Caco-2 (cell line): ENCODE measurements at regions not wholly inside any gene's neighbourhood (a gene's known extent, or its start where the extent isn't known, plus 50 kb on each side); places are given as distances from the start of the nearest gene placed in this dataset.

ENCODE experiments used
- BruUV-seq: library from RNA; stranded (reverse); fragments of 400-500 nt; replicated peaks from 2 replicates; lab custom pipeline; 2021; lab: Mats Ljungman, UMichigan
- CTCF ChIA-PET: fragments of 300-600 bp; sonication (Branson Sonifier 250); formaldehyde crosslinking; loops from one replicate; lab custom pipeline; 2022; ENCODE audit warnings: antibody characterized with exemption; lab: Charles Lee
- POLR2A ChIA-PET: fragments of 300-600 bp; sonication (Branson Sonifier 250); formaldehyde crosslinking; loops from one replicate; lab custom pipeline; 2022; ENCODE audit warnings: antibody characterized with exemption; lab: Charles Lee
- DNase-seq, 2 experiments: peaks; one replicate each; pipeline versions ENCODE4 v3.0.0 to v3.0.0-alpha.2; 2020 to 2022
- H3K27me3 ChIP-seq: replicated peaks from 2 replicates; pipeline ENCODE4 v1.6.0; 2011; ENCODE audit warnings: low read length; ENCODE audit not compliant: control insufficient read depth, insufficient read depth
- H3K36me3 ChIP-seq: 2 replicates; pipeline ENCODE4 v1.5.1; 2011; ENCODE audit warnings: low read length; ENCODE audit not compliant: control insufficient read depth, insufficient read depth
- H3K4me1 ChIP-seq: fragments of 250-450 bp; sonication (Bioruptor Pico); 2 replicates; pipeline ENCODE4 v1.5.1; 2020; ENCODE audit warnings: mild to moderate bottlenecking
- H3K4me3 ChIP-seq: 2 replicates; pipeline ENCODE4 v1.5.1; 2011; ENCODE audit warnings: low read depth, mild to moderate bottlenecking, control low read depth, low read length
- H3K9me3 ChIP-seq: fragments of 250-450 bp; sonication (Bioruptor Pico); 2 replicates; pipeline ENCODE4 v1.5.1; 2020; ENCODE audit warnings: mild to moderate bottlenecking, moderate library complexity
- H3K27ac Mint-ChIP-seq: one replicate; pipeline ENCODE4 v1.8.0; 2022; ENCODE audit warnings: mixed read lengths; ENCODE audit not compliant: unreplicated experiment
- H3K27me3 Mint-ChIP-seq: one replicate; pipeline ENCODE4 v1.8.0; 2022; ENCODE audit warnings: mixed read lengths; ENCODE audit not compliant: insufficient read depth, unreplicated experiment
- H3K36me3 Mint-ChIP-seq: one replicate; pipeline ENCODE4 v1.8.0; 2022; ENCODE audit warnings: mild to moderate bottlenecking, mixed read lengths; ENCODE audit not compliant: insufficient read depth, unreplicated experiment
- H3K4me1 Mint-ChIP-seq: one replicate; pipeline ENCODE4 v1.8.0; 2022; ENCODE audit warnings: low read depth, mixed read lengths; ENCODE audit not compliant: unreplicated experiment
- H3K4me3 Mint-ChIP-seq: one replicate; pipeline ENCODE4 v1.8.0; 2022; ENCODE audit warnings: mild to moderate bottlenecking, moderate library complexity, mixed read lengths; ENCODE audit not compliant: unreplicated experiment
- H3K9me3 Mint-ChIP-seq: one replicate; pipeline ENCODE4 v1.8.0; 2022; ENCODE audit warnings: mixed read lengths; ENCODE audit not compliant: unreplicated experiment
- CTCF ChIP-seq, 2 experiments: fragments of 200-600 bp in 1 of 2; IDR thresholded peaks; 1 replicate in 1 of 2; 2 replicates in 1 of 2; pipeline versions ENCODE4 v1.5.1 to v1.8.0; 2011 to 2022; ENCODE audit warnings: antibody characterized with exemption in 1 of 2, control low read depth in 1 of 2, inconsistent platforms in 1 of 2, low read depth in 1 of 2, low read length in 1 of 2, mild to moderate bottlenecking in 1 of 2, moderate library complexity in 1 of 2; ENCODE audit not compliant: insufficient read depth in 1 of 2, severe bottlenecking in 1 of 2, unreplicated experiment in 1 of 2
- intact Hi-C: fragments of 100-400 bp; cut with micrococcal nuclease; formaldehyde crosslinking; loops from one replicate; pipeline ENCODE4 v1.10.0; 2022; ENCODE audit not compliant: unreplicated experiment

- intact Hi-C loops, result no loop called here
- TF ChIP-seq CTCF (IDR thresholded peaks at IDR 0.05; ENCODE audit: insufficient read depth in 1 of 2, low read depth in 1 of 2, low read length in 1 of 2, severe bottlenecking in 1 of 2, unreplicated experiment in 1 of 2), result no peak
- CTCF ChIA-PET, result no interaction called here
- no TSS peak for BruUV-seq
- Mint-ChIP-seq H3K9me3 (peaks cover 21% of the 10 kb centered on the region), H3K4me1 (no peaks in the 10 kb centered on the region), H3K27ac (no peak overlapping the region), H3K36me3 (peaks cover 6% of the 10 kb centered on the region), H3K27me3 (peaks cover 10% of the 10 kb centered on the region), H3K4me3 (no peak overlapping the region)
- POLR2A ChIA-PET, result no interaction called here
- H3K4me3 ChIP-seq, result no peak overlapping the region
- no peaks in the 10 kb centered on the region for H3K4me1 ChIP-seq
- DNase-seq, result no peak
- H3K36me3 ChIP-seq, result no peaks in the 10 kb centered on the region
- H3K9me3 ChIP-seq, result no peaks in the 10 kb centered on the region
- H3K27me3 ChIP-seq, result no peaks in the 10 kb centered on the region
Observed at GRCh38 chr5:159547466-159548195, 217.3 kb upstream of the IL12B start.

- no peak for DNase-seq
- Mint-ChIP-seq H3K27me3 (peaks cover 10% of the 10 kb centered on the region), H3K4me1 (no peaks in the 10 kb centered on the region), H3K4me3 (no peak overlapping the region), H3K36me3 (peaks cover 6% of the 10 kb centered on the region), H3K27ac (no peak overlapping the region), H3K9me3 (peaks cover 21% of the 10 kb centered on the region)
- ChIA-PET CTCF (no interaction called here), POLR2A (no interaction called here)
- TF ChIP-seq CTCF (IDR thresholded peaks at IDR 0.05; ENCODE audit: insufficient read depth in 1 of 2, low read depth in 1 of 2, low read length in 1 of 2, severe bottlenecking in 1 of 2, unreplicated experiment in 1 of 2), result no peak
- Histone ChIP-seq H3K4me3 (no peak overlapping the region), H3K36me3 (no peaks in the 10 kb centered on the region), H3K27me3 (no peaks in the 10 kb centered on the region), H3K4me1 (no peaks in the 10 kb centered on the region), H3K9me3 (no peaks in the 10 kb centered on the region)
- intact Hi-C loops, result no loop called here
- BruUV-seq, result no TSS peak
Observed at GRCh38 chr5:159548517-159548916, 218.2 kb upstream of the IL12B start.

- CTCF ChIA-PET, result no interaction called here
- H3K4me3 Mint-ChIP-seq, result no peak overlapping the region
Observed at GRCh38 chr5:159549046-159549445, 218.8 kb upstream of the IL12B start.

More at GRCh38 chr5:159549046-159549445, 218.8 kb upstream of the IL12B start:
- BruUV-seq, result no TSS peak
- Mint-ChIP-seq H3K4me1 (no peaks in the 10 kb centered on the region), H3K27ac (no peak overlapping the region), H3K9me3 (peaks cover 21% of the 10 kb centered on the region), H3K27me3 (peaks cover 12% of the 10 kb centered on the region), H3K36me3 (peaks cover 5% of the 10 kb centered on the region)
- intact Hi-C loops, result no loop called here
- no peak for DNase-seq
- H3K4me1 ChIP-seq, result no peaks in the 10 kb centered on the region
- no peaks in the 10 kb centered on the region for H3K36me3 ChIP-seq
- POLR2A ChIA-PET, result no interaction called here
- no peaks in the 10 kb centered on the region for H3K27me3 ChIP-seq
- no peak overlapping the region for H3K4me3 ChIP-seq
- no peaks in the 10 kb centered on the region for H3K9me3 ChIP-seq
- no peak for TF ChIP-seq CTCF (IDR thresholded peaks at IDR 0.05; ENCODE audit: insufficient read depth in 1 of 2, low read depth in 1 of 2, low read length in 1 of 2, severe bottlenecking in 1 of 2, unreplicated experiment in 1 of 2)
